WERI-Rb-1 (cell line): ENCODE measurements at regions not wholly inside any gene's neighbourhood (a gene's known extent, or its start where the extent isn't known, plus 50 kb on each side); places are given as distances from the start of the nearest gene placed in this dataset.
A peak's percentile ranks its signal among the peaks of the same experiment; 100 is the strongest.

Experiments used
- DNase-seq: peaks from one replicate; pipeline ENCODE4 v3.0.0-alpha.2; 2020
- H3K27ac ChIP-seq: fragments of 250-450 bp; sonication (Bioruptor Pico); 2 replicates; pipeline ENCODE4 v1.5.1; 2020; ENCODE audit warnings: mild to moderate bottlenecking, moderate library complexity
- H3K27me3 ChIP-seq: fragments of 250-450 bp; sonication (Bioruptor Pico); 2 replicates; pipeline ENCODE4 v1.5.1; 2021; ENCODE audit warnings: mild to moderate bottlenecking, low read depth, moderate library complexity; ENCODE audit not compliant: insufficient read depth, severe bottlenecking
- H3K36me3 ChIP-seq: fragments of 250-450 bp; sonication (Bioruptor Pico); 2 replicates; pipeline ENCODE4 v1.5.1; 2020; ENCODE audit warnings: mild to moderate bottlenecking, moderate library complexity
- H3K4me3 ChIP-seq: 2 replicates; pipeline ENCODE4 v1.5.1; 2011; ENCODE audit warnings: low read depth, mild to moderate bottlenecking, control low read depth, low read length
- H3K9me3 ChIP-seq: fragments of 250-450 bp; sonication (Bioruptor Pico); 2 replicates; pipeline ENCODE4 v1.5.1; 2021; ENCODE audit warnings: mild to moderate bottlenecking, moderate library complexity; ENCODE audit not compliant: severe bottlenecking
- CTCF ChIP-seq: IDR thresholded peaks from 2 replicates; pipeline ENCODE4 v1.5.1; 2011; ENCODE audit warnings: low read depth, mild to moderate bottlenecking, control low read depth, inconsistent platforms, low read length

GRCh38 chr5:115072266-115073064, 97.2 kb downstream of the TRIM36 start:
- DNase-seq = no peak
- Histone ChIP-seq H3K9me3 (no peaks in the 10 kb centered on the region), H3K27me3 (no peaks in the 10 kb centered on the region), H3K4me3 (no peak overlapping the region), H3K36me3 (no peaks in the 10 kb centered on the region), H3K27ac (no peak overlapping the region)
- no peak for TF ChIP-seq CTCF

- no peak for TF ChIP-seq CTCF
- Histone ChIP-seq H3K4me3 (no peak overlapping the region), H3K27ac (no peak overlapping the region)
These were observed 99.0 kb downstream of the TRIM36 start for GRCh38 chr5:115070737-115071136.

GRCh38 chr5:115069087-115069968, 100.4 kb downstream of the TRIM36 start:
- H3K4me3 ChIP-seq = no peak overlapping the region
- no peaks in the 10 kb centered on the region for H3K9me3 ChIP-seq
- H3K27me3 ChIP-seq = no peaks in the 10 kb centered on the region
- DNase-seq = peak; percentile 40
- H3K36me3 ChIP-seq = no peaks in the 10 kb centered on the region
- peak; percentile 74 for TF ChIP-seq CTCF
- no peak overlapping the region for H3K27ac ChIP-seq

More at GRCh38 chr5:115070737-115071136, 99.0 kb downstream of the TRIM36 start:
- Histone ChIP-seq H3K27me3 (no peaks in the 10 kb centered on the region), H3K36me3 (no peaks in the 10 kb centered on the region), H3K9me3 (no peaks in the 10 kb centered on the region)
- DNase-seq = no peak

DNA sequence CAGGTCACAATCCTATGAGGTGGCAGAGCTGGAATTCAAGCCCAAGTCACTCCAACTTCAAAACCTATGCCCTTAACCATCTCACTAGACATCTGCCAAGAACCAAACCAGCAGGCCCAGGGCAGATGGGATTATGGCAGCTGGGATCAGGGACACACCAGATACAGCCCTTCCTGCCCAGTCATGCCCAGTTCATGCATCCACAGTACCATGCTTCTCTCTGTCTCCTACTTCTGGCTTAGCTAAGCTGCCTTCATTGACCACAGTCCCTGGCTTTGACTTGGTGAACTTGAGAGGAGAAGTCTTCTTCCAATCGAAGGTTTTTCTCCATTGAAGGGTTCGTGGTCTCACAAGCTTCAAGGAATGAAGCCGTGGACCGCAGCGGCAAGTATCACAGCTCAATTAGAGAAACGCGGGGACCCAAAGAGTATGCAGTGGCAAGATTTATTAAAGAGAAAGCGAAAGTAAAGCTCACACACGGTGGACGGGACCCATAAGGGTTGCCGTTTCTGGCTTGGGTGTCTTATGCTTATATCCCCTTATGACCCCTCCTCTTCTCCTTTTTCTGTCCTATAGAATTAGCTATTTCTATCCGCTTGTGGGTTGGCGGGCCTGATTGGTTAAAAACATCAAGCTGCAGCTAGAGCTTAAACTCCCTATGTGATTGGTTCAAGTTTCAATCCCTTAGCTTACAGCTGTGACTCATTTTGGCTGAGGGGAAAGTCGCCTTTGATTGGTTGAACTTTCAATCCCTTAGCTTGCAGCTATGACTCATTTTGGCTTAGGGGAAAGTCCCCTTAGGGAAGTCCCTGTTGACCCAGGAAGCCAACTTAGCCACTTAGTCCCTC, 101.2 kb downstream of the TRIM36 start:
- no peak overlapping the region for H3K4me3 ChIP-seq
- H3K27ac ChIP-seq = no peak overlapping the region
- H3K27me3 ChIP-seq = no peaks in the 10 kb centered on the region

More for the DNA sequence above, 101.2 kb downstream of the TRIM36 start:
- TF ChIP-seq CTCF = no peak
- H3K9me3 ChIP-seq = no peaks in the 10 kb centered on the region
- no peak for DNase-seq
- H3K36me3 ChIP-seq = no peaks in the 10 kb centered on the region
